Hematopoietic multipotent progenitor cell treated with erythropoietin and hydrocortisone succinate and interleukin-3 and kit ligand, for 8 days (in vitro differentiated cells): ENCODE measurements at regions not wholly inside any gene's neighbourhood (a gene's known extent, or its start where the extent isn't known, plus 50 kb on each side); places are given as distances from the start of the nearest gene placed in this dataset.
"Not testable (repeated sequence)": the region's sequence is repeated elsewhere in the genome, so short reads cannot be mapped to it uniquely, and the experiment has no call there.

Experiments
- DNase-seq: peaks from one replicate; pipeline ENCODE4 v3.0.0-alpha.2; 2015

- no peak for DNase-seq
These were observed 178.1 kb upstream of the TOX3 start for GRCh38 chr16:52725043-52725442.

GRCh38 chr16:52721331-52721730 is 174.4 kb upstream of the TOX3 start:
- DNase-seq = no peak

- no peak for DNase-seq
These were observed 171.1 kb upstream of the TOX3 start for GRCh38 chr16:52718046-52718445.

GRCh38 chr16:52713740-52714139 is 166.8 kb upstream of the TOX3 start:
- DNase-seq = no peak

- no peak for DNase-seq
These were observed 162.4 kb upstream of the TOX3 start for GRCh38 chr16:52709306-52709705.

GRCh38 chr16:52708476-52708875 is 161.5 kb upstream of the TOX3 start:
- no peak for DNase-seq

- no peak for DNase-seq
These were observed 160.9 kb upstream of the TOX3 start for GRCh38 chr16:52707676-52708337.

- DNase-seq = no peak
These were observed 158.2 kb upstream of the TOX3 start for GRCh38 chr16:52705122-52705521.

GRCh38 chr16:52697971-52698370 is 151.0 kb upstream of the TOX3 start:
- DNase-seq = no peak

GRCh38 chr16:52696126-52696525 is 149.2 kb upstream of the TOX3 start:
- no peak for DNase-seq

- DNase-seq = no peak
These were observed 143.5 kb upstream of the TOX3 start for GRCh38 chr16:52690468-52690867.

- no peak for DNase-seq
These were observed 134.1 kb upstream of the TOX3 start for GRCh38 chr16:52680993-52681392.

- no peak for DNase-seq
These were observed 130.6 kb upstream of the TOX3 start for GRCh38 chr16:52677501-52677900.

GRCh38 chr16:52676959-52677358 is 130.0 kb upstream of the TOX3 start:
- DNase-seq = no peak

GRCh38 chr16:52671590-52671989 is 124.6 kb upstream of the TOX3 start:
- no peak for DNase-seq

GRCh38 chr16:52657924-52658323 is 111.0 kb upstream of the TOX3 start:
- DNase-seq = no peak

- not testable (repeated sequence) for DNase-seq
These were observed 109.0 kb upstream of the TOX3 start for GRCh38 chr16:52655916-52656315.

- DNase-seq = not testable (repeated sequence)
These were observed 108.2 kb upstream of the TOX3 start for GRCh38 chr16:52655156-52655555.

GRCh38 chr16:52652033-52652432 is 105.1 kb upstream of the TOX3 start:
- no peak for DNase-seq

- DNase-seq = no peak
These were observed 103.8 kb upstream of the TOX3 start for GRCh38 chr16:52650789-52651188.

GRCh38 chr16:52650318-52650717 is 103.4 kb upstream of the TOX3 start:
- DNase-seq = no peak

- DNase-seq = no peak
These were observed 102.9 kb upstream of the TOX3 start for GRCh38 chr16:52649870-52650269.

GRCh38 chr16:52647588-52647987 is 100.6 kb upstream of the TOX3 start:
- no peak for DNase-seq

GRCh38 chr16:52643006-52643405 is 96.1 kb upstream of the TOX3 start:
- no peak for DNase-seq

GRCh38 chr16:52634528-52634927 is 87.6 kb upstream of the TOX3 start:
- DNase-seq = no peak

GRCh38 chr16:52634104-52634503 is 87.2 kb upstream of the TOX3 start:
- DNase-seq = no peak
